ENCODE measurements at regions not wholly inside any gene's neighbourhood (a gene's known extent, or its start where the extent isn't known, plus 50 kb on each side); places are given as distances from the start of the nearest gene placed in this dataset.

- no peak for TF ChIP-seq POLR2AphosphoS5 (IDR thresholded peaks at IDR 0.05; ENCODE audit: low read depth, low read length)
- TF ChIP-seq POLR2A (IDR thresholded peaks at IDR 0.05; ENCODE audit: low read depth, low read length): no peak
- no peak for TF ChIP-seq PAX5 (IDR thresholded peaks at IDR 0.05; ENCODE audit: insufficient read depth, low read length, severe bottlenecking)
- TF ChIP-seq TAF1 (IDR thresholded peaks at IDR 0.05; ENCODE audit: low read depth, low read length): no peak
- no peak for TF ChIP-seq SPI1 (IDR thresholded peaks at IDR 0.05; ENCODE audit: low read depth, low read length)
- TF ChIP-seq POU2F2 (IDR thresholded peaks at IDR 0.05; ENCODE audit: low read depth, low read length): no peak
Measured at GRCh38 chr15:69540622-69541021, 88.0 kb downstream of the RPLP1 start.
